Activated CD4-positive, CD25-positive, alpha-beta regulatory T cell treated with anti-CD3 and anti-CD28 coated beads, Interleukin-2, amount 50 U/mL, for 24 hours (primary cell): ENCODE measurements at regions not wholly inside any gene's neighbourhood (a gene's known extent, or its start where the extent isn't known, plus 50 kb on each side); places are given as distances from the start of the nearest gene placed in this dataset.
A peak's percentile ranks its signal among the peaks of the same experiment; 100 is the strongest.
"Not testable (repeated sequence)": the region's sequence is repeated elsewhere in the genome, so short reads cannot be mapped to it uniquely, and the experiment has no call there.

Experiments used
- ATAC-seq, 2 donors: fragments of 150-1000 bp; cut with Tn5 transposase; one replicate each; pipeline ENCODE4 v1.10.0; 2021; ENCODE audit warnings: mild to moderate bottlenecking in 1 of 2, moderate library complexity in 1 of 2

DNA sequence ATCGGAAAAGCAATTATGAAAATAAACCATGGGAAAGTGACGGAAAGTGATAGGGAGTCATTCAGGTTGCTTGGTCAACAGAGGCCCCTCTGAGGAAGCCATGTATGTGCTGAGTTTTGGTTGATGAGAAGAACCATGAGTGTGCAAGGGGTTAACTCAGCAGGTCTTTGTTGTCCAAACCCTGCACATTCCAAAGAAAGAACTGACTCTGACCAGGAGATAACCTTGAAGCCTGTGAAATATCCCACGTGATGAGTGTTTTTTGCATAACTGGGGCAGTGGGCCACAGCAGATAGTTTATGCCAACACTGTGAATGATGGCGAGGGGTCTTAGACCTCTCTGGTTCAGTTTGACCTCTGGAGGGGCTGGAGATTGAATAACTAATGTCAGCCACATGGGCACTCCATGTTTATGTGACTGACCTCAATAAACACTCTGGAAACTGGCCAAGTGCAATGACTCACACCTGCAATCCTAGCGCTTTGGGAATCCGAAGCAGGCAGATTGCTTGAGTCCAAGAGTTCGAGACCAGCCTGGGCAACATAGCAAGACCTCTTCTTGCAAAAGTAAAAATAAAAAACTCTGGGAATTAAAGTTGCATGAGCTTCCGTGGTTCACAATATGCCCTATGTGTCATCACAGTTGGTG is 154.0 kb upstream of the FOXK1 start:
- no peak for ATAC-seq

DNA sequence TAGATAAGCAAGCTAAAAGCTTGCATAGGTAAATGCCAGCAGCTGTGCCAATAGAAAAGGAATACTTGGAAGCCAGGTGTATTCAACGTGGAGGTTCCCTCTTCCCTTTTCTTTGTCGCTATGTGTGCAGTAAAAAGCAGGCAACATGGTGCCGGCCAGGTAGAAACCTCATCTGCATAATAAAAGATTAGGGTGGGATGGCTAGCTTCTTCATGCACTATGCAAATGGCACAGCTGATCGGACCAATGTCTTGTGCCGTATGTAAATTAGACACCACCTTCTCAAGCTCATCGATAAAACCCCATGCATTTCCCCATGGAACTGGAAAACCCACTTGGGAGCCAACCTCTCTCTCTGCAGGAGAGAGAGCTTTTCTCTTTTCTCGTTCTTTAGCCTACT is 150.9 kb upstream of the FOXK1 start:
- ATAC-seq: no peak

DNA sequence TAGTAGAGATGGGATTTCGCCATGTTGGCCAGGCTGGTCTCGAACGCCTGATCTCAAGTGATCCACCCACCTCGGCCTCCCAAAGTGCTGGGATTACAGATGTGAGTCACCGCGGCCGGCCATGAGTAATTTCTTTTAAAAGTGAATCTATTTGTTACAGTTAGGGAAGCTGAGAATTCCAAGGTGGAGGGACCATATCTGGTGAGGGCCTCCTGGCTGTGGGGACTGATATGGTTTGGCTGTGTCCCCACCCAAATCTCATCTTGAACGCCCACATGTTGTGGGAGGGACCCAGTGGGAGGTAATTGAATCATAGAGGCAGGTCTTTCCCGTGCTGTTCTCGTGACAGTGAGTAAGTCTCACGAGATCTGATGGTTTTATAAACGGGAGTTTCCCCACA is 148.8 kb upstream of the FOXK1 start:
- ATAC-seq: not testable (repeated sequence)

DNA sequence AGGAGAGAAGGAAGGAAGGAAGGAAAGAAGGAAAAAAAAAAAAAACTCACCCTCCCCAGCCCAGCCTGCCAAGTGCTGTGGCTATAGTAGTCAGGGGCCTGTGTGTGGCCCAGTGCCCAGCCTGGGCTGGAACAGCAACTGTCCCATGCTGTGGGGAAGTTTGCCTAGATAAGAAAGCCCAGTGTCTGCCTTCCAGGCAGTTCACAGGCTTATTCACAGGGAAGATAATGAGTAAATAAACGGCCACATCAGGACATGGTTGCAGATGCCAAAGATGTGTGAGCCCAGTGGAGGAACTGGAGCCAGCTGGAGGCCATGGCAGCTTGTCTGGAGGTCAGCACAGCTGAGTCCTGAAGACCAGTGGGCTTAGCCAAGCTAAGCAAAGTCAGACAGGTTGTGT is 132.4 kb upstream of the FOXK1 start:
- ATAC-seq: no peak

DNA sequence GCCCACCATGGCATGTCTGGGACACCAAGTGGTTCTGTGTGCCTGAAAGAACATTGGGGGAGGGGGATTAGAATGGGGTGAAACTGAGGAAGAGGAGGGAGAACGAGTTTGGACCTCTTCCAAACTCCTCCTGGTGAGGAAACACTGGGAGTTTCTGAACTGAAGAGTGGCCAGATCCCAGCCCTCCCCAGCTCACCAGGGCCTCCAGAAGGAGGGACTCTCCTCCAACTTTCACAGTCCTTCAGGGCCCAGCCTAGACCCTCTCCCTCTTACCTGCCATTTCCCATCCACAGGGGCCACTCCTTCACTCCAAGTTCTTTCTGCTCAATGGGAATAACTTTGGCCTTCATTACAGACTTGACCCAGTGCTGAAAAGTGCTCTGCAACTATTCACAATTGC is 132.0 kb upstream of the FOXK1 start:
- no peak for ATAC-seq

DNA sequence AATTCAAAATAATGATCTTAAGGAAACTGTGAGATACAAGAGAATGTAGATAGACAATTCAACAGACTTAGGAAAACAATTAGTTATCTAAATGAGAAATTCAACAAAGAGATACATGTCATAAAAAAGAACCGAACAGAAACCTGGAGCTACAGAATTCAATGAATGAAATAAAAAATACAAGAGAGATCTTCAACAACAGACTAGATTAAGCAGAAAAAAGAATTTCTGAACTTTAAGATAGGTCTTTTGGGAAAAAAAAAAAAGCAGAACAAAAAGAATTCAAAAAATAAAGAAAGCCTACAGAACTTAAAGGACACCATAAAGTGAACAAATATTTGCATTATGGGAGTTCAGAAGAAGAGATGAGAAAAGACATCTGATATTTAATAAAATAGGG is 129.1 kb upstream of the FOXK1 start:
- no peak for ATAC-seq

DNA sequence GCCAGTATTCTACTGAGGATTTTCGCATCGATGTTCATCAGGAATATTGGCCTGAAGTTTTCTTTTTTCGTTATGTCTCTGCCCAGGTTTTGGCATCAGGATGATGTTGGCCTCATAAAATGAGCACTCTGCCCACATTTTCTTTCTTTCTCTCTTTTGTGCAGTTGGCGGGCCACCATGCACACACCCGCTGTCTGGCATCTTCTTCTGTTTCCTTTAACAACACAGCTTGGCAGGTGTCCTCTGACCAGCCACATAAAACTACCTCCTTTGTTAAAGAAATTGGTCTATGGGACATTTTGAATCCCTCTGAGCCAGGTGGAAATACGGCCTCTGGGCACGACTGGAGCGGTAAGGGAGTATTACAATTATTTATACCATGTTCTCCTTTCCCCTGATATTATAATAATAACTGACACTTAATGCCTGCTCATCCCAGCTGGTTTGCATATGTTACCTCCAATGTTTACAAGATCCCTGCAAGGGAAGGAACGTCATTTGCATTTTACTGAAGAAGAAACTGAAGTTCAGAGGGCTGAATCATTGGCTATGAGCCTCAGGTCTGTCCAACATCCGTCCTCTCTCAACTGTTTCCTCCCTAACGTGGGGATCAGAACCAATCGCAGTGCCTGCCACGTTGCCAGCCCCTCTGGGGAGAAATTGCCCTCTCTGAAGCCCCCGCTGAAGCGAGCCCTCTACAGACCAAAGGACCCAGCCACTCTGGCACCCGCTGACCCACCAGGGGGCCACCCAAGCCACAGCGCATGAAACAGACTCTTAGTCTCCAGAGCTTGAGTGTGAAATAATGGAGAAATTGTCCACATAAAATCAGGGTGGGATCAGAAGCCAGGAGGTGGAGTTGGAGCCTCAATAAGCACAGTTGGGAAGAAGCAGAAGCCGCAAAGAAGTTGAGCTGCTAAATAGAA is 125.0 kb upstream of the FOXK1 start:
- ATAC-seq: no peak

DNA sequence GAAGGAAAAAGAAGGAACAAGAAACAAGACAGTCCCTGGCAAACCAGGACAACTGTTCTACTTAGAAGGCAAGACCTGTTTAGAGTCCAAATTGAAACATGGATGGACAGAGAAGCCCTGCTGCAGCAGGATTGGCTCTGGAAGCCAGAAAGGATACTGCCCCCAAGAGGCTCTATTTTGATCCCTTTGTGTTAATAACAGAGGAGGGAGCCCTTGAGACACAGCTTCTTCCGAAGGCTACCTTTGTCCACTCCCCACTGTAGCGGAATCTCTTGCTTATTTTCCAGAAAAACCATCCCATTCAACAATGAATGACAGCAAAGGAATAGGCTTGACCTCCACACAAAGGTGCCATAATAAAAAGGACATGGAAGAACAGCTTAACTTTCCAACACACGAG is 120.3 kb upstream of the FOXK1 start:
- no peak for ATAC-seq

DNA sequence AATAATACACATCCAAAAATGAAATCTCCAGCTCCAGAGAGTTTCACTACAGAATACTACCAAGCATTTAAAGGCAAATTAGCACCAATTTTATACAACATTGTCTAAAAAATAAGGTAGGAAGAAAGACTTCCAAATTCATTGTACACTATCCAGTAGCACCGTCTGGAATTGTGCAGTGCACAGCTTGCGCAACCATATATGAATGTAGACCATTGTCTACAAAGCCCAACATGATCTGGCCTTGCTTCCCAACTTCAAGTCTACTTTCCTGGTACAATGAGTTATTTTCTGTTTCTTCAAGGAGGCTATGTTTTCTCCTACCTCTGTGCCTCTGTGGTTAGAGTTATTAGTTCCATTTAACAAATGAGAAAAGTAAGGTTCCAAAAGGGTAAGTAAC is 115.4 kb upstream of the FOXK1 start:
- ATAC-seq: no peak

DNA sequence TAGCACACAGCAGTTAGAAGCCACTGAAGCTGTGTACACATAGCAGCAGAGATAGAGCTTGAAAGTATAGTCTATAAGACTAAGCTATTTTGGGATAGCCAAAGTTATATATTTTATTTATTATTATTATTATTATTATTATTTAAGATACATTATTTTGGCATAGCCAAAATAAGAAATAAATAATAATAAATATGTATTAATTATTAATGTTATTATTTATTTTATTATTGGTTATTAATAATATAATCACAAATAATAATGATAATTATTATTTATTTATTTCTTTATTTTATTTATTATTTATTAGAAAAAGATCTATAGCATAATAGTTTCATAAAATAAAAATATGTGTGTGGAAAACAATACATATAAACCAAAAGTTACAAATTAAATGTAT is 107.2 kb upstream of the FOXK1 start:
- no peak for ATAC-seq

DNA sequence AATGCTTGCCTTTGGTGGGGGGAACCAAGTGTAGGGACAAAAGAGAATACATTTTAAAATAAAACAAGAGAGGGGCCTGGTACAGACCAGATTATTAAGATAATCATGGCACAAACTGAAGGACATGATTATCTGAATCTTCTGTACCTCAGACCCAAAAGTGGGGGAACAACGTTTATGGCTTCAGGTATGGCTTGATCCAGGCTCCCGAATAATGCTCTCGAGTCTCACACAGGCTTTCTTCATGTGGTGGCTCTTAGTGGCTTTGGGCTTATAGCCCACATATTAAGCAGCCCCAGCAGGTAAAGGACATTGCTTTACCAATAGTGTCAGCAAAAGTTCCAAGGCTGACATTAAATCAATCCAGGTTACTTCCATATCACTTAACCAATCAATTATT is 106.8 kb upstream of the FOXK1 start:
- ATAC-seq: no peak

DNA sequence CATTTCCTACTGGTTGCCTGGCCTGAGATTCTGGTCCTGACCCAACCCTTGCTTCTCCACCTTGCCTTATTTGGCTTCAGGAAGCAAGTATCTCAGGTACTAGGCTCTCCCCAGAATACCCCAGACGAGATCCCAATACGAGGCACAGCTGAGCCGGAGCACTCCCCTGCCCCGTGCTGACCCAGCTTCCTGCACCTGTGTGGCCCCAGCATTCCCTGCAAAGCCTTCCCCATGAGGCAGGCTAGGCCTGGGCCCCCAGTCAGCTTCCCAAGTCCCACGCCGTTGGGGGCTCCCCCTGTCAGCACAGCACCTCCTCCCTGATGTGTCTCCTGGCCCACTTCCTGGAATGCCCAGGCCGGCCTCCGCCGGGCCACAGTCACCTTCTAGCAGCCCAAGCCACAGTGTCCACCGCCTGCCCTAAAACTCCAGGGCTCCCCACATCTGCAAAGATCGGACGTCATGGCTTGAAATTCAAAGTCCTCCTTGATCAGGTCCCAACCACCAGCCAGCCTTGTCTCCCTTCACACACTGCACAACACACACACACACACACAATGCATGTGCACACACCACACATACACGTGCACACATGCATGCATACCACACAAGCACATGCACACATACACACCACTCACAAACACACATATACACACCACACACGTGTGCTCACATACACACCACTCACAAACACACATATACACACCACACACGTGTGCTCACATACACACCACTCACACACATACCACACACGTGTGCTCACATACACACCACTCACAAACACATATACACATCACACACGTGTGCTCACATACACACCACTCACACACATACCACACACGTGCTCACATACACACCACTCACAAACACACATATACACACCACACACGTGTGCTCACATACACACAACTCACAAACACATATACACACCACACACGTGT is 78.9 kb upstream of the FOXK1 start:
- no peak for ATAC-seq

DNA sequence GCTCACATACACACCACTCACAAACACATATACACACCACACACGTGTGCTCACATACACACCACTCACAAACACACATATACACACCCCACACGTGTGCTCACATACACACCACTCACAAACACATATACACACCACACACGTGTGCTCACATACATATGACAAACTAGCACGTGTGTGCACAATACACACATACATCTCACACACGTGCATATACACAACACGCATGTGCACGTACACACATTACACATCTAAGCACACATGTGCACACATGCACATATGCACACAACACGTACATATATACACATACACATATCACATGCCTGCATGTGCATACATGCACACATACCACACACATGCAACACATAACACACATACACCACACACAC is 78.3 kb upstream of the FOXK1 start:
- ATAC-seq: no peak

DNA sequence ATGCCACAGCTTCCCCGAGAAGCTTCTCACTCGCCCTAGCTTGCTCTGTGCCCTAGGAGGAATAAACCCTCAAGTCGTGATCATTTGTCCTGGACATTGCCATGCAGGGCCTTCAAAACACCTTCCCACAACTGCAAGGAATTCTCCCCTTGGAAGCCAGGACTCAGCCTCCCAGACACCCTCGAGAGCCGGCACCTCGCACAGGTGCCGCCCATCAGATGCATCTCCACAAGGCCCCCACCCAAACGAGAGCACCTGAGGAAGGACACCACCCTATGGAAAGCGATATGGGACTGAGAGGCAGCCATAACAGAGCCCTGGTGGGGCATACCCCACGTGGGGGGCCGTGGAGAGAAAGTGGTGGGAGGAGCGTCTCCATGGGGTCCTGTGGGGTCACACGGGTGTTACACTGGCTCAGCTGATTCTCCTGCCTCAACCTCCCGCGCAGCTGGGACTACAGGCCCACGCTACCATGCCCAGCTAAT is 77.6 kb upstream of the FOXK1 start:
- ATAC-seq: no peak

DNA sequence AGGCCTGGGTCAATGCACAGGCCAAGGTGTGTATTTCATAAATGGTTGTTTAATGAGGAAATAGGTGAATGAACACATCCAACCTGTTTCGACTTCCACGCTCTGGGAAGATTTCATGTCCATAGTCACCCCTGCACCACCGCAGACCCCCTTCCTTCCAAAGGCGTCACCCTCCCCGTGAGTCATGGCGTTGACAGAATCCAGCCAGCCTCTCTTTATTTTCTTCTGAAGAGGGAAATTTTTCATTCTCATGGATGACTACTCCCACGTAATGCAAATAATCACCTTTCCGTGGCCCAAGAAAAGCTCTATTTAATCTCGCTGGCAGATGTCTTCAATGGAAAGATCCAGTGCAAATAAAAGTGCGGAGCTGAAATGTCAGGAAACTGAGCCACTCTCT is 75.3 kb upstream of the FOXK1 start:
- no peak for ATAC-seq

DNA sequence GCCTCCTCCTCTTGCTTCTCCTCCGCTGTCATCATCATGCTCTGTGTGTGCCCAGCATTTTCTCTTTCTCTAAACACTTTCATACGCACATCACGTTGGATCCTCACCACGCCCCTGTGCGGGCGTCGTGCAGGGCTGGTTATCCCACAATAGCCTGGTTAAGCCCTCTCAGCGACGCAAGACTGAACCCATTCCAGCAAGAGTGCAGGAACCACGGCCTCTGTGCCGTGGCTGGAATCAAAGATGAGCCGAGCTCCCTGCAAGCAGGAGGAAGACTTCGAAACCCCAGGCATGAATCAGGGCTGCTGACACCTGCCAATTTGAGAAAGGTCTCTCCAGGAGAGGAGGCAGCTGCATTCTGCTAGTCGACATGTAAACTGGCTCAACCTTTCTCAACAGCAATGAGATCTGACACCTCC is 74.8 kb upstream of the FOXK1 start:
- no peak for ATAC-seq

DNA sequence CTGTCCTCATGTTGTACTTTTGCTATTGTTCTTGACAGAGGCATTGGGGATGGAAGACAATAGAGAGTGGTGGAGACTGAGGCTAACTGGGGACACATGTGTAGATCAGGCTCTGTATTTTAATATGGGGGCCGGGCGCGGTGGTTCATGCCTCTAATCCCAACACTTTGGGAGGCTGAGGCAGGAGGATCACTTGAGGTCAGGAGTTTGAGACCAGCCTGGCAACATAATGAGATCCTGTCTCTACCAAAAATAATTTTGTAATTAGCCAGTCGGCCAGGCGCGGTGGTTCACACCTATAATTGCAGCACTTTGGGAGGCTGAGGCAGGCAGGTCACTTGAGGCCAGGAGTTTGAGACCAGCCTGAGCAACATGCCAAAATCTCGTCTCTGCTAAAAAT is 72.5 kb upstream of the FOXK1 start:
- not testable (repeated sequence) for ATAC-seq

DNA sequence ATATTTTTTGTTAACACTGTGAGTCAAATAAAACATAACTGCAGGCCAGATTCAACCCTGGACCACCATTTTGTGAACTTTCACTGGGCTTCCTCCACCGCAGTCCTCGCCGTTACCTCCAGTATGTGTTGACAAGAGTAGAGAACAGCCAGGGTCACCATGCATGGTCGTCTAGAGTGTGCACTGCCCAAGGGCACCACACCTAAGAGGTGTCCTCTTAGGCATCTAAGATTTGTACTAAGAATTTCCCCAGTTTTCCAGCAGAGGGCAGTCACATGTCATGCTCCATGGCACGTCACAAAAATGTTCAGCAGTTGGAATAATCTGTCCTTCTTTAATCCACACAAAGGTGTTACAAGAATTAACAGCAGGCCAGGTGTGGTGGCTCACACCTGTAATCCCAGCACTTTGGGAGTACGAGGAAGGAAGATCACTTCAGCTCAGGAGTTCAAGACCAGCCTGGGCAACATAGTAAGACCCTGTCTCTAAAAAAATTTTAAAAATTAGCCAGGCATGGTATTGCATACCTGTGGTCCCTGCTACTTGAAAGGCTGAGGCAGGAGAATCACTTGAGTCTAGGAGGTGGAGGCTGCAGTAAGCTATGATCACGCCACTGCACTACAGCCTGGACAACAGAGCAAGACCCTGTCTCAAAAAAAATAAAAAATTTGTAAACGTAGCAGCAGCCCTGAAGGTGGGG is 71.2 kb upstream of the FOXK1 start:
- peak; percentile 71 for ATAC-seq

DNA sequence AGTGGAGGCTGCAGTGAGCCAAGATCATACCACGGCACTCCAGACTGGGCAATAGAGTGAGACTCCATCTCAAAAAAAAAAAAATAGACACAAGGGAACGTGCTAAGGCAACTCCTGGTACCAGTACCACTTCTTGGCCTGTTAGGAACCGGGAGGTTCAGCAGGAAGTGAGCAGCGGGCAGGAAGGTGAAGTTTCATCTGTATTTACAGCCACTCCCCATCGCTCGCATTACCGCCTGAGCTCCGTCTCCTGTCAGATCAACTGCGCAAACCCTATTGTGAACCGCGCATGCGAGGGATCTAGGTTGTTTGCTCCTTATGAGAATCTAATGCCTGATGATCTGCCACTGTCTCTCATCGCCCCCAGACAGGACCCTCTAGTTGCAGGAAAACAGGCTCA is 69.9 kb upstream of the FOXK1 start:
- ATAC-seq: no peak

DNA sequence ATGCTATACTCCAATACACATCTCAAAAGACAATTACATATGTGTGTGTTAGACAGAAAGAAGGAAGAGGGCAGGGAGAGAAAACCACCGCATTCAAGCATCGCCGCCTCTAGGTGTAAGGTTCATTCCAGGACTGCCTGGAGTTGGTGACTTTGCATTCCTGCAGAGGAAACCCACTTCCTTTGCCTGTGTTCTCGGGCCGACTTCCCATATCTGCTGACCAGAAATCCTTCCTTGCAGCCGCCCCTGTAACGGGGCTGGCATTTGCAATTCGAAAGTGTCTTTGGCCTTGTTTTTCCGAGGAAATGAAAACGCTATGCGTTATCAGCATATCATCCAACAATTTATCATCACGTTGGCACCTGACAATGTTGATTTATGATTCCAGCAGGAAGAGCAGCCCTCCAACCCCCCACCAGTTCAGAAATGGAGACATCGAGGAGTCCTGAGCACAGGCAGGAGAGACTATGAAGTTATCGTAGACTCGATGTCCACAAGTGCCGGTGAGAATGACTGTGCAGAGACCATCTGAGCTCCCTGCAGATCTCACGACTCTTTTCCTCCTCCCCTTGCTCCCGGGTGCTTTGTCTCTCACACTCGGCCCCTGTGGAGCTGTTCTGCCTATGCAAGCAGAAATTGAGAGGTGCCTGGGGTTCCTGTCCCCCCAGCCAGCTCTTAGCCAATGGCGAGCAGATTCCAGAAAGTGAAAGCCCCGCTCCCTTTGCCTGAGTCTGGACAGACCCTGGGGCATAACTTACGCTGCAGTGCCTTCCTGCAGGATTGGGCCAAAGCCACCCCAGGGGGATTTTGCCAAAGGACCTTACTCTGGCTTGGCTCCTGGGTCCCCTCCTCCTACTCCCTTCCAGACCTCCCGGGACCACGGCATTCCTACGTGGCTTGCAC is 68.9 kb upstream of the FOXK1 start:
- ATAC-seq: no peak

DNA sequence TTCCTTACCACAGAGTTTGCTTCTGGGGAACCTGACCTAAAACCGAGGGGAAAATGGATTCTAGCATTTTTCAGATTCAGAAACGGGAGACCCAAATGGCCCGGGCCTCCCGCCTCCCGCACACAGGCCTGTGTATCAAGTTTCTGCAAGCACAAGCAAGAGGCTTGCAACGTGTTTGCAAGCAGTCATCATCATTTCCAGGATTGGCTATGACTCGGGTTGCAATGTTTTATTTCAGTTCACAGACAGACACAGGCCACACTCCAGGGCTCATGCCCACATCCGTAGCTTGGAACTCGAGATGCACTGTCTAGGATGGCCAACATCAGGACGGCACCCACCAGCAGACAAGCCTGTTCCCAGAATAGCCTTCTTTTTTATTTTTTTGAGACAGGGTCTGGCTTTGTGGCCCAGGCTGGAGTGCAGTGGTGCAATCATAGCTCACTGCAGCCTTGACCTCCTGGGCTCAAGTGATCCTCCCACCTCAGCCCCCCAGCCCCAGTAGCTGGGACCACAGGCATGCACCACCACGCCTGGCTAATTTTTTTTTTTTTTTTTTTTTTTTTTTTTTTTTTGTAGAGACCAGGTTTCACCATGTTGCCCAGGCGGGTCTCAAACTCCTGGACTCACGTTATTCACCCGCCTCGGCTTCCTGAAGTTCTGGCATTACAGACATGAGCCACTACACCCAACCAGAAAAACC is 68.1 kb upstream of the FOXK1 start:
- ATAC-seq: no peak
